ENCODE measurements at regions not wholly inside any gene's neighbourhood (a gene's known extent, or its start where the extent isn't known, plus 50 kb on each side); places are given as distances from the start of the nearest gene placed in this dataset.
"Not testable (repeated sequence)": the region's sequence is repeated elsewhere in the genome, so short reads cannot be mapped to it uniquely, and the experiment has no call there.

- in situ Hi-C loops (cut with HindIII; ENCODE audit: low pct_unique_long_range_greater_than_20kb, low sequenced_read_pairs): no loop called here
- no peak for DNase-seq (ENCODE audit: low read depth)
These were observed 559.0 kb upstream of the RGMB start for GRCh38 chr5:98214240-98215051.

- no peak for DNase-seq (ENCODE audit: low read depth)
- in situ Hi-C loops (cut with HindIII; ENCODE audit: low pct_unique_long_range_greater_than_20kb, low sequenced_read_pairs): no loop called here
These were observed 556.3 kb upstream of the RGMB start for GRCh38 chr5:98217138-98217537.

DNA sequence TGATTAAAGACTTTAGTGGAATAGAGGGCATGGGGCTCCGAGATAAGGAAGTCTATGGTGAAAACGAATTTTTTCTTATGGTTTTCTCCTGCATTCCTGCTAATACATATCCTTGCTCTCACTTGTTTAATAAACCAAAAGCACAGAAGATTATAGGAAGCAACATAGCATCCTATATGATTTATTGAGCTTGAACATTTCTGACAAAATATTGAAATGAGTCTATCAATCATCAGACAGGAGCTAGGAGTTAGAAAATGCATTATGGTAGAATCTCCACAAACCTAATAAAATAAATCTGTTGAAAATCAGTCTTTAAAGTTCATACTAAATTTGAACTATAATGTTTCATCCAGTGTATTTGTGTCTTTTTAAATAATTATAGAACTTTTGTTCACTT lies 554.6 kb upstream of the RGMB start:
- no peak for DNase-seq (ENCODE audit: low read depth)
- in situ Hi-C loops (cut with HindIII; ENCODE audit: low pct_unique_long_range_greater_than_20kb, low sequenced_read_pairs): no loop called here

- DNase-seq (ENCODE audit: low read depth): no peak
- in situ Hi-C loops (cut with HindIII; ENCODE audit: low pct_unique_long_range_greater_than_20kb, low sequenced_read_pairs): no loop called here
These were observed 546.0 kb upstream of the RGMB start for GRCh38 chr5:98227489-98227888.

- DNase-seq (ENCODE audit: low read depth): no peak
- in situ Hi-C loops (cut with HindIII; ENCODE audit: low pct_unique_long_range_greater_than_20kb, low sequenced_read_pairs): no loop called here
These were observed 542.4 kb upstream of the RGMB start for GRCh38 chr5:98231089-98231488.

GRCh38 chr5:98237794-98238193 lies 535.7 kb upstream of the RGMB start:
- DNase-seq (ENCODE audit: low read depth); in situ Hi-C loops (cut with HindIII; ENCODE audit: low pct_unique_long_range_greater_than_20kb, low sequenced_read_pairs): not testable (repeated sequence)

DNA sequence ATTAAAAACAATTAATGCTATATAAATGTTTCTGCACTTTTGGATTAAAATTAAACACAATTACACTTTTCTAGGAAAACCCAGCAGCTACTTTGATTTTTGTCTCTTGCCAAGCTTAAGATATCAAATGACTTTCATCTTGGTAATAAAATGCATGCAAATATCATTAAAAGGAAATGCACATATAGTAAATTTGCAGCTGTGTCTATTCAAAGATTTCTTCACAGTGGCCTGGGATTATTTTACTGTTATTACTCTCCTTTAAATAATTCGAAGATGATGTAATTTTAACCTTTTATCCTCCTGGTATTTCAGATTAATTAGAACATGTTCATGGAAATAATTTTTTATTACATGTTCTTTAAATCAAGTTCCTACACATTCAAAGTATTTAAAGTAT lies 529.5 kb upstream of the RGMB start:
- in situ Hi-C loops (cut with HindIII; ENCODE audit: low pct_unique_long_range_greater_than_20kb, low sequenced_read_pairs): no loop called here
- no peak for DNase-seq (ENCODE audit: low read depth)

- DNase-seq (ENCODE audit: low read depth): no peak
- in situ Hi-C loops (cut with HindIII; ENCODE audit: low pct_unique_long_range_greater_than_20kb, low sequenced_read_pairs): no loop called here
These were observed 524.5 kb upstream of the RGMB start for GRCh38 chr5:98248949-98249348.

DNA sequence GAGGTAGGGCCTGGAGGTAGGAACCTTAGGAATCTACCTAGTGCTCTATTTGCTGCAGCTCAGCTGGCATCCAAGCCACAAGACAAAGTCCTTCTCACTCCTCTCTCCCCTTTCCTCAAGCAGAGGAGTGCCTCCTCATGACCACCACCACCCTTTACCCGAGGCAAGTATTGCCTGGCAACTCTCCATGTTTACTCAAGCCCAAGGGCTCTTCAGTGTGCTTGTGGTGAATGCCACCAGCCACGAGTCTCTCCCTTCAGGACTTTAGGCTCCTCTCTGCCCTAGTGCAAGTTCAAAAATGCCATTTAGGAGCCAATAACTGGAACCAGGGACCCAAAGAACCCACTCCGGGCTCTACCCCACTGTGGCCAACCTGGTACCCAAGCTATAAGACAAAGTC lies 514.5 kb upstream of the RGMB start:
- in situ Hi-C loops (cut with HindIII; ENCODE audit: low pct_unique_long_range_greater_than_20kb, low sequenced_read_pairs): no loop called here
- DNase-seq (ENCODE audit: low read depth): no peak

DNA sequence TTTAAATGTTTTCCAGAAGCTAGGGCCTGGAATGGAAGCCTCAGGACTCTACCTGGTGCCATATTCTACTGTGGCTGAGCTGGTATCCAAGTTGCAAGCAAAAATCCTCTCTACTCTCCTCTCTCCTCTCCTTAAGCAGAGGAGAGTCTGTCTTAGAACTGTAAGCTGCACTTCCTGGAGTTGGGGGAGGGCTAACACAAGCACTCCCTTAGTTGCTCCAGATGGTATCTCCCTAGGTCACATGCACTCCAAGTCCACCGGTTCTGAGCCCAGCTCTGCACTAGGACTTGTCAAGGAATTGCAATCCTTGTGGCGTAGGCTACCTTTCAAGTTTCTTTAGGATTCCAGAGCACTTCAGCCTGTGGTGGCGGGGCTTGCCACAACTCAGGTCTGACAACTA lies 513.9 kb upstream of the RGMB start:
- in situ Hi-C loops (cut with HindIII; ENCODE audit: low pct_unique_long_range_greater_than_20kb, low sequenced_read_pairs): no loop called here
- no peak for DNase-seq (ENCODE audit: low read depth)

DNA sequence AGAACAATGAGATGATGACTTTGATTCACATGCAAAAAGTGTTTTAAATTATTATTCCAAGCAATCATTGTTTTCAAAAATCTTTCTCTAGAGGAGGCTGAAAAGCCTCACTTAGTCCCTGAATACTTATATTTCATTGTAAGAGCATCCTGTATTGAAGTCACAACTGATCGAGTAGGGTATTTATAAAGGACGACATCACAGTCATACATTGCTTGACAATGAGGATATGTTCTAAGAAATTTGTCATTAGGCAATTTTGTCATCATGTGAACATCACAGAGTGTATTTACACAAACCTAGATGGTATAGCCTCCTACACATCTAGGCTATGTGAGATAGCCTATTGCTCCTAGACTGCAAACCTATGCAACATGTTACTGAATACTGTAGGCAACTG lies 510.4 kb upstream of the RGMB start:
- DNase-seq (ENCODE audit: low read depth): no peak
- in situ Hi-C loops (cut with HindIII; ENCODE audit: low pct_unique_long_range_greater_than_20kb, low sequenced_read_pairs): no loop called here

DNA sequence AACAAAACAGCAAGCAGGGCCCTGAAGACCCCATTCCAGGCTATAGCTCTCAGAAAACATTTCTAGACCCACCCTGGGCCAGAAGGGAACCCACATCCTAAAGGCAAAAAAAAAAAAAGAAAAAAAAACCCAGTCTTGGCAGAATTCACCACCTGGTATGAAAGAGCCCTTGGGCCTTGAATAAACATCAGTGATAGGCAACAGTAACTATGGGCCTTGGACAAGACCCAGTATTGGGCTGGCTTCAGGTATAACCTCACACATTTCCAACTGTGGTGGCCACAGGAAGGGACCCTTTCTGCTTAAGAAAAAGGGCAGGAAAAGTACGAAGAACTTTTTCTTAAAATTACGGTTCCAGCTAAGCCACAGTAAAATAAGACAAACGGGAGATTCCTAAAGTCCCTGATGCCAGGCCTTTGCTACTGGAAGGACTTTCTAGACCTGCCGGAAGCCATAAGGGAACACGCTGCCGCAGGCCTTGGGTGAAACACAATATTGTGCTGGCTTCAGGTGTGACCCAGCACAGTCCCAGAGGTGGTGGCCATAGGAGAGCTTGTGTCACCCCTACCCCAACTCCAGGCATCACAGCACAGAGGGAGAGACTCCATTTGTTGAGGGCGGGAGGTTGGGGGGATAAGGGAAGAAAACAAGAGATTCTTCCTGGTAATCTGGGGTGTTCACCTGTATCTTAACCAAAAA lies 505.2 kb upstream of the RGMB start:
- DNase-seq (ENCODE audit: low read depth): no peak
- in situ Hi-C loops (cut with HindIII; ENCODE audit: low pct_unique_long_range_greater_than_20kb, low sequenced_read_pairs): no loop called here

GRCh38 chr5:98275980-98276379 lies 497.5 kb upstream of the RGMB start:
- no peak for DNase-seq (ENCODE audit: low read depth)
- in situ Hi-C loops (cut with HindIII; ENCODE audit: low pct_unique_long_range_greater_than_20kb, low sequenced_read_pairs): no loop called here

- in situ Hi-C loops (cut with HindIII; ENCODE audit: low pct_unique_long_range_greater_than_20kb, low sequenced_read_pairs): no loop called here
- no peak for DNase-seq (ENCODE audit: low read depth)
These were observed 490.9 kb upstream of the RGMB start for GRCh38 chr5:98282521-98282920.

DNA sequence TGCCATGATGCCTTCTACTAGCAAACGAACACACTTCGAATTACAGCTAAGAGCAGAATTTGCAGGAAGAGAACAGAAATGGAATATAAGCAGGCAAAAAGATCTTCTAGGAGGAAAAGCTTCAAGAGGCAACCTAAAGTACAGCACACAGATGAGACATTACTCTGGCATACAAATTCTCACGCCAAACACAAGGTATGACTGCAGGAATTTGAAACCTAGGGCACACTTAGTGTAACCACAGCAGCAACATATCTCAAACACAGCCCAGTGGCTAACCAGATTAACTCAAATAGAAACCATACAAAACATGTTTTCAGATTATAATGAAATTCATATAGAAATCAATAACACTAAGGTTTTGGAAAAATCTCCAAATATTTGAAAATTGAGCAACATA lies 481.0 kb upstream of the RGMB start:
- in situ Hi-C loops (cut with HindIII; ENCODE audit: low pct_unique_long_range_greater_than_20kb, low sequenced_read_pairs): no loop called here
- DNase-seq (ENCODE audit: low read depth): no peak

GRCh38 chr5:98296426-98296825 lies 477.0 kb upstream of the RGMB start:
- no peak for DNase-seq (ENCODE audit: low read depth)
- in situ Hi-C loops (cut with HindIII; ENCODE audit: low pct_unique_long_range_greater_than_20kb, low sequenced_read_pairs): no loop called here

DNA sequence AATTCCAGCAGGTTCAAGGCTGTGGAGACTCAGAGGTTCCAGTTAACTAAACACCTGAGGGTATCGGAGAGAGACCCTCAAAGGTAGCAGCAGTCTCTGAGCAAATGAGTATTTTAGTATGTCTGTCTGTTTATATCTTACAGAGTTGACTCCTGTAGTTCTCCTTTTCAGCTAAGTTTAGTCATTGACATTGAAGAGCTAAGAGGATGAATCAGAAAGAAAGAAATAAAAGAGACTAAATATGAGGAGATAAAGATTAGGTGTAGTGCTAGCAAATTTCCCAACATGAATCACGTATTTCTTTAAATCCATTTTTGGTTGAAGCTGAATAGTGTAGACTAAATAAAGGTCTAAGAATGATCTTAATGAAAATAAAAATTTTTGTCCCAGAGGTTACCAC lies 474.0 kb upstream of the RGMB start:
- DNase-seq (ENCODE audit: low read depth): no peak
- in situ Hi-C loops (cut with HindIII; ENCODE audit: low pct_unique_long_range_greater_than_20kb, low sequenced_read_pairs): no loop called here

DNA sequence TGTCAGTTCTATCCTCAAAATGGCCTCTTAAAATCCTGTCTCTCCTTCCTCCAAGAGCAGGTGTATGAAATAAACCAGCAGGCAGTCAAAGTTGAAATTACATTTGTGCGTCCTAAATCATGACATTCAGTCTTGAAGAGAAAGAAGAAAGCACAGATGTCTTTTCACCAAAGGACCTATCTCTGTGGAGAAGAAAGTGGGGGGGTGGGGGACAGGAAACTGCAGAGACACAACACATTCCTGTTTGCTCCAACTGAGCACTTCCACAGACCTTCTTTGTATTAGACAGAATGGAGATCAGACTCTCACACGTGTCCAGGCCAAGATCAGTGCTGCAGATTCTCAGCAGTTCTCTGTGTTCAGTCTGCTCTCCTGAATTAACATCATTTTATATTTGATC lies 471.9 kb upstream of the RGMB start:
- no peak for DNase-seq (ENCODE audit: low read depth)
- in situ Hi-C loops (cut with HindIII; ENCODE audit: low pct_unique_long_range_greater_than_20kb, low sequenced_read_pairs): no loop called here

DNA sequence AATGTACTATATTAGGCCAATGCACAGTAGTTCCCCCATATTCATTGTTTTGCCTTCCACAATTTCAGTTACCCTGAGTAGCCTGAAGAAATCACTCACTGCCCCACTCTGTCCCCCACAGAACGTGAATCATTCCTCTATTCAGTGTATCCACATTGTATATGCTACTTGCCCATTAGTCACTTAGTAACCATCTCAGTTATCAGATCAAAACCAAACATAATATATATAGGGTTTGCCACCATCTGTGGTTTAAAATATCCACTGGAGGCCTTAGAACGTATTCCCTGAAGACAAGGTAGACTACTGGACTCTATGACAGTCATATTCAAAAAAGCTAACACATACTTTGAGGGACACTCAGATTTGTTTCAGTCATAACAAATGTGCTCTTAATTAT lies 465.7 kb upstream of the RGMB start:
- in situ Hi-C loops (cut with HindIII; ENCODE audit: low pct_unique_long_range_greater_than_20kb, low sequenced_read_pairs): no loop called here
- DNase-seq (ENCODE audit: low read depth): no peak

GRCh38 chr5:98308231-98308630 lies 465.2 kb upstream of the RGMB start:
- in situ Hi-C loops (cut with HindIII; ENCODE audit: low pct_unique_long_range_greater_than_20kb, low sequenced_read_pairs): no loop called here
- no peak for DNase-seq (ENCODE audit: low read depth)

Measured in Caki2 (cell line).